Keratinocyte (primary cell): ENCODE measurements at regions not wholly inside any gene's neighbourhood (a gene's known extent, or its start where the extent isn't known, plus 50 kb on each side); places are given as distances from the start of the nearest gene placed in this dataset.

Experiments
- EZH2 ChIP-seq: IDR thresholded peaks from one replicate; pipeline ENCODE4 v1.6.1; 2012; ENCODE audit warnings: inconsistent platforms, mild to moderate bottlenecking, low read length, moderate library complexity
- TF ChIP-seq, protein P1 (sequence below), 3 experiments: IDR thresholded peaks in 1 of 3; conservative IDR thresholded peaks in 1 of 3; optimal IDR thresholded peaks in 1 of 3; 2 replicates in 2 of 3; 3 replicates in 1 of 3; pipeline versions ENCODE3 to v1.5.1; 2011; ENCODE audit warnings: low read length in 3 of 3, mild to moderate bottlenecking in 3 of 3, moderate library complexity in 2 of 3, control low read depth in 1 of 3, inconsistent platforms in 1 of 3; ENCODE audit not compliant: insufficient read depth in 2 of 3; ENCODE audit errors: extremely low read depth in 1 of 3

DNA sequence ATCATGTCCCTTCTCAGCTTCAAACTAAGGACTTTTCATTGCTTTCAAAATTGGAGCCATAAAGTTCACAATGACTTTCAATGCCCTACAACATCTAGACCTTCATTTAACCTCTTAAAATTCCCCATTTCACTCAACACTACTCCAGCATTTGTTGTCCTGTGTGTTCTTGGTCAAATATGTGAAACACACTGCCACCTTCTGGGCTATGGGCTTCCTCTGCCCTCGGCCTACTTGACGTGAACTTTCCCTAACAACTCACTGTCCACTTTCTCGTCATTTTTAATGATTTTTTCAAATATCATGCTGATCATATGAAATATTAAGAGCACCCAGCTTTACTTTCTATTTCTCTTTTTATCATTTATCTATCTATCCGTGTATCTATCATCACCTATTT, 2018.4 kb downstream of the NCAM2 start:
- no peak for TF ChIP-seq EZH2
- TF ChIP-seq, protein P1, sequence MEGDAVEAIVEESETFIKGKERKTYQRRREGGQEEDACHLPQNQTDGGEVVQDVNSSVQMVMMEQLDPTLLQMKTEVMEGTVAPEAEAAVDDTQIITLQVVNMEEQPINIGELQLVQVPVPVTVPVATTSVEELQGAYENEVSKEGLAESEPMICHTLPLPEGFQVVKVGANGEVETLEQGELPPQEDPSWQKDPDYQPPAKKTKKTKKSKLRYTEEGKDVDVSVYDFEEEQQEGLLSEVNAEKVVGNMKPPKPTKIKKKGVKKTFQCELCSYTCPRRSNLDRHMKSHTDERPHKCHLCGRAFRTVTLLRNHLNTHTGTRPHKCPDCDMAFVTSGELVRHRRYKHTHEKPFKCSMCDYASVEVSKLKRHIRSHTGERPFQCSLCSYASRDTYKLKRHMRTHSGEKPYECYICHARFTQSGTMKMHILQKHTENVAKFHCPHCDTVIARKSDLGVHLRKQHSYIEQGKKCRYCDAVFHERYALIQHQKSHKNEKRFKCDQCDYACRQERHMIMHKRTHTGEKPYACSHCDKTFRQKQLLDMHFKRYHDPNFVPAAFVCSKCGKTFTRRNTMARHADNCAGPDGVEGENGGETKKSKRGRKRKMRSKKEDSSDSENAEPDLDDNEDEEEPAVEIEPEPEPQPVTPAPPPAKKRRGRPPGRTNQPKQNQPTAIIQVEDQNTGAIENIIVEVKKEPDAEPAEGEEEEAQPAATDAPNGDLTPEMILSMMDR (optimal IDR thresholded peaks at IDR 0.05 in 1 of 3, IDR thresholded peaks at IDR 0.05 in 1 of 3, conservative IDR thresholded peaks at IDR 0.05 in 1 of 3; ENCODE audit: extremely low read depth in 1 of 3, insufficient read depth in 2 of 3, low read length in 3 of 3) = no peak
